ENCODE measurements at regions not wholly inside any gene's neighbourhood (a gene's known extent, or its start where the extent isn't known, plus 50 kb on each side); places are given as distances from the start of the nearest gene placed in this dataset.

- no peak for DNase-seq (ENCODE audit: low read depth, low spot score)
Measured at GRCh38 chr2:41464395-41464794, 583.4 kb upstream of the PKDCC start.

GRCh38 chr2:41475959-41476358 is 571.9 kb upstream of the PKDCC start:
- no peak for DNase-seq (ENCODE audit: low read depth, low spot score)

- DNase-seq (ENCODE audit: low read depth, low spot score), result no peak
Measured at GRCh38 chr2:41482659-41483058, 565.2 kb upstream of the PKDCC start.

- no peak for DNase-seq (ENCODE audit: low read depth, low spot score)
Measured at GRCh38 chr2:41483226-41483625, 564.6 kb upstream of the PKDCC start.

GRCh38 chr2:41483982-41484857 is 563.6 kb upstream of the PKDCC start:
- DNase-seq (ENCODE audit: low read depth, low spot score), result no peak

GRCh38 chr2:41484858-41485234 is 563.0 kb upstream of the PKDCC start:
- DNase-seq (ENCODE audit: low read depth, low spot score), result no peak

- no peak for DNase-seq (ENCODE audit: low read depth, low spot score)
Measured at GRCh38 chr2:41486948-41487347, 560.9 kb upstream of the PKDCC start.

GRCh38 chr2:41488888-41489287 is 558.9 kb upstream of the PKDCC start:
- no peak for DNase-seq (ENCODE audit: low read depth, low spot score)

- DNase-seq (ENCODE audit: low read depth, low spot score), result no peak
Measured at GRCh38 chr2:41489638-41490037, 558.2 kb upstream of the PKDCC start.

- DNase-seq (ENCODE audit: low read depth, low spot score), result no peak
Measured at GRCh38 chr2:41495050-41495449, 552.8 kb upstream of the PKDCC start.

- no peak for DNase-seq (ENCODE audit: low read depth, low spot score)
Measured at GRCh38 chr2:41496908-41497307, 550.9 kb upstream of the PKDCC start.

- DNase-seq (ENCODE audit: low read depth, low spot score), result no peak
Measured at GRCh38 chr2:41498781-41499180, 549.0 kb upstream of the PKDCC start.

- no peak for DNase-seq (ENCODE audit: low read depth, low spot score)
Measured at GRCh38 chr2:41500895-41501294, 546.9 kb upstream of the PKDCC start.

- DNase-seq (ENCODE audit: low read depth, low spot score), result no peak
Measured at GRCh38 chr2:41502752-41503151, 545.1 kb upstream of the PKDCC start.

- no peak for DNase-seq (ENCODE audit: low read depth, low spot score)
Measured at GRCh38 chr2:41504532-41504931, 543.3 kb upstream of the PKDCC start.

GRCh38 chr2:41510108-41510507 is 537.7 kb upstream of the PKDCC start:
- DNase-seq (ENCODE audit: low read depth, low spot score), result no peak

GRCh38 chr2:41521211-41521610 is 526.6 kb upstream of the PKDCC start:
- DNase-seq (ENCODE audit: low read depth, low spot score), result no peak

- no peak for DNase-seq (ENCODE audit: low read depth, low spot score)
Measured at GRCh38 chr2:41527525-41528323, 520.1 kb upstream of the PKDCC start.

GRCh38 chr2:41535575-41535974 is 512.2 kb upstream of the PKDCC start:
- no peak for DNase-seq (ENCODE audit: low read depth, low spot score)

- DNase-seq (ENCODE audit: low read depth, low spot score), result no peak
Measured at GRCh38 chr2:41540272-41540998, 507.4 kb upstream of the PKDCC start.

- DNase-seq (ENCODE audit: low read depth, low spot score), result no peak
Measured at GRCh38 chr2:41543726-41544125, 504.1 kb upstream of the PKDCC start.

GRCh38 chr2:41544709-41545108 is 503.1 kb upstream of the PKDCC start:
- DNase-seq (ENCODE audit: low read depth, low spot score), result no peak

Data from ELF-1 (cell line).